ENCODE measurements at regions not wholly inside any gene's neighbourhood (a gene's known extent, or its start where the extent isn't known, plus 50 kb on each side); places are given as distances from the start of the nearest gene placed in this dataset.

DNA sequence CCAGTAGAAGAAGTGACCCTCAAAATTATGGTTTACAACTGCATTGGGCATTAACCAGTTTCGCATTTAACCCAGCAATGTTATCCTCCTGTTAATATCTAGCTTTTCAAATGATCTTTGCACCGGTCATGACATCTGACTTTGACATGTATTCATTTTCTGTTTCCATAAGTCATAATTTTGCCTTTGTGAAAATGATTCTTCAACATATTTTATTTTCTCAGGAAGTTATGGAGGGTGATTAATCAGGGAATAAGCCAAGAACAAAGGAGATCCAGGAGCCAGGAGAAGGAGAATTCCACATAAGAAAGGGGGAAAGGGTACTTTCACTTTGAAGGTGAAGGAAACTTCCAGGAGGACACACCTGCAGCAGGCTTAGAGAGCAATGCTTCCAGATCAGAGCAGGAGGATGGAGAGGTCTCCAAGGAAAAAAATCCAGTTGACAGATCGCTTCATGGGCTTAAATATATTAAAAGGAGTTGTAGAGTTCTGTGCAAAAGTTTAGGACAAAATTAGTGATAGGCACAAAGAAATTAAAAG is 92.1 kb upstream of the FAM3C start:
- DNase-seq = no peak

DNA sequence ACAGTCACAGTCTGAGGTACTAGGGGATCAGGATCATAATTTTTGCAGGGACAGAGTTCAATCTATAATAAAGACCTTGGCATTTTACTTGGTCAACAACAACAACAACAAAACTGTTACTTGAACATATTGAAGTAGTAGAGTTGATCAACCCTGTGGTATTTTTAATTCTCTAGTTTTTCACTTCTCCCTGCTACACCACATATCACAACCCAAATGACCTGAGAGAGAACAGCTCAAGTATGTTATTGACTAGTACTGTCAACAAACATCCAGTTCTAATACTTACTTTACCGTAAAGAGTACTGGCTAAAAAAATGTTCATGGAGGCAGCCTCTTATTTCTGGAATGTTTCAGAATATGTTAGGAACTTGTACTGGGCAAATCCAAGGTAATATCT is 90.5 kb upstream of the FAM3C start:
- no peak for DNase-seq

GRCh38 chr7:121485467-121486243 is 89.5 kb upstream of the FAM3C start:
- no peak for DNase-seq

GRCh38 chr7:121484089-121484763 is 88.1 kb upstream of the FAM3C start:
- DNase-seq = no peak

GRCh38 chr7:121480566-121481335 is 84.6 kb upstream of the FAM3C start:
- no peak for DNase-seq

DNA sequence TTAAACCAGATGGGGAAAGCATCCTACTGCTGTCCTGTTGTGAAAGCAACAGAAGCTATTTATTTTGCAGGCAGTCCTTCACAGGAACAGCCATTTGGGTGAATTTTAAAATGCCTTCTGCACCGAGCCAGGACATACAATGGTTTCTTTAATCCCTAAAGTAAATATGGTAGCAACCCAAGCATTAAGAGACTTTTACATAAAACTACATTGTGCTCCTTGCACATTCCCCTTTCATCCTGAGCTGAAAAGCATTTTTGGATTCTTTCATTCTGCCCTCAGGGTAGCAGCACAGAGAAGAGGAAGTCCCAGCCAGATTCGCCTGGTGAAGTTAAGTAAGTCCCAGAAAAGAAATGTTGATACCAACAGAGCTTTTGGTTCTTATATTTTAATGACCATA is 84.0 kb upstream of the FAM3C start:
- DNase-seq = no peak

DNA sequence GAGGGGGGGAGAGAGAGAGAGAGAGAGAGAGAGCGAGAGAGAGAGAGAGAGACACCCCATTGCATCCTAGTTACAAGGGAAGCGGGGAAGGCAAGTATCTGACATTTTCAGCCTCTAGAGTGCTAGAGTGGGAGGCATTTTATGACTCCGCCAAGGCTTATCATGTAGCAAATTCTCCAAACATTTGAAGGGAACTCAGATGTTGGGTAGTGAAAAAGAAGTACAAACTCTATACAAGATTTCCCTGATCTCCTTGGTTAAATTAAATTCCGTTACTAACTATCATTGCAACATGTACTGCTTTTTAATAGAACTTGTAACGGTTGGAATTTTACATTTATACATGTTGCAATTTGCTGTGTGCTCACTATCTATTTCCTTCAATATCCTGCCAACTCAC is 83.4 kb upstream of the FAM3C start:
- DNase-seq = no peak

GRCh38 chr7:121475806-121476205 is 79.7 kb upstream of the FAM3C start:
- DNase-seq = no peak

DNA sequence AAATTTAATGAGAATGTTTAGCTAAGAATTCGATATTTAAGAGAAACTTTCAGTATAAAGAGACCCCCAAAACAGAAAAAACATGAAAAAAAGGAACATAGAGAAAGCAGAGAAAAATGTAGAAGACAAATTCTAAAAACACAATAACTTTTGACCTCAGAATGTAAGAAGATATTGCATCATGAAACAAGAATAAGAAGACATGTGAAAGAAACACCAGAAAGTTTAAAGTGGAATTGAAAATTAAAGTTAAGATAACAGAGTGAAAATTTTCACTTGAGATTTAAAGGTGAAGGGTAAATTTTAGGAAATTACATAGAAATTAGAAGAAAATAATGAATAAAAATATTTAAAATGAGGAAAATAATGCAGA is 78.2 kb upstream of the FAM3C start:
- no peak for DNase-seq

DNA sequence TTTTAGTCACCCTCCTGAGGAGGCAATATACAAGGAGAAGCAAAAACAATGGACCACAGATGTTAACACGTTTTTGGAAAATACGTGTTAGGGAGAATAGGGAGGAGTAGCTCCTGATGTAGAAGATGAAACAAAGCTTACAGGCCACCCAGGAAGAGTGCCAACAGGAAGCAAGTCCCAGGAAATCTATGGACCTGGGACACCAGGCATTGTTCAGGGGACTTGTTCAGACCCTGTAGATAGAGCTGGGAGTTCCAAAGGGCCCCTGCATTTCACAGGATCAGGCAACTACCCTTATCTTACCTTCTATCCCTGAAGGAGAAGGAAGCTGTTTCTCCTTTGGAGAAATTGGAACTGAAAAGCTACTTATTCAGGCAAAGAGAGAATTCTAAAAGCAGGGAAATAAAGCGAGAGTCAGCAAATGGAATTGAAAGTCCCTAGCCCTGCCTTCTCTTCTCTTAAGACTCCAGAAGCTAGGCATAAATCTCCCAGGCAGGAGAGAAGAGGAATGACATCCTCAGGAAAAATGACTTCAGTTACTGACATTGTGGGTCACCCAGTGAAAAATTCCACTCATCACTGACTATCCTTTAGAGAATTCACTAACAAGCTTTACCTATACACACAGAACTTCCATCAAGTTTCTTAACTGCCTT is 77.7 kb upstream of the FAM3C start:
- no peak for DNase-seq

- no peak for DNase-seq
These were observed 70.3 kb upstream of the FAM3C start for GRCh38 chr7:121466455-121466854.

DNA sequence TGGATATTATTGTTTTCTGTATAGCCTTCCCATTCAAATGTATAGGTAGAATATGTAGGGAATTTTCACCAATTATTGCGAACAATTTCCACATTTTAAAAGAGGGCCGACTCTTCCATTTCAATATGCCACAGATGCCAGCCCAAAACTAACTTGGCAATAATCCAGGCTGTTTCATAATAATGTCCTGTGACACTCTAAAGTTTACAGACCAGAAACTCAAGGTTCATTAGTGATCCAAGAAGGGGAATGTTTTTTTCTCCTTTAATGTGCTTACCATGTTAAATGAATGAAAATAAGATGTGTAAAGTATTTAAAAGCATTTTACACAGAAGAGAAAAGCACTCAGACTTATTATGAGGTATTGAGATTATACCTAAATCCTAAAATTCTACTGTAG is 63.0 kb upstream of the FAM3C start:
- DNase-seq = no peak

DNA sequence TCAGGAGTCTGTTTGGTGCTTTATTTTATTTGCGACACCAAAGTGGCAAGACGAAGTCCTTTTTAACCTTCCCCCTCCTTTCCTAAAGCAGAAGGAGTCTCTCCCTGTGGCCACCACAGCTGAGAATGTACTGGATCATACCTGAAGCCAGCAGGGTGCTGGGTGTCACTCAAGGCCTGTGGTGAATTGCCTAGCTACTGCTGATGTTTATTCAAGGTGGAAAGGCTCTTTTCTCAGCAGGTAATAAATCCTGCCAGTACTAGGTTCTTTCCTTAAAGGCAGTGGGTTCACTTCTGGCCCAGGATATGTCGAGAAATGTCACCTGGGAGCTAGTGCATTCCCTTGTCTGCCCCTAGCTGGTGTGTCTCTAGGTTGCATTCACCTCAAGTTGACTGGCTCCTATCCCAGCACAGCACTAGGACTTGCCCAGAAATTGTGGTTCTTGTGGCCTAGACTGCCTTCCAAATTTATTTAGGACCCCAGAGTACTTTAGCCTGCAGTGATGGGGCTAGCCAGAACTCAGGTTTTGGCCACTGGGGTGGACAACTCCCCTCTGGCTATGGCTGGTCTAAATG is 60.8 kb upstream of the FAM3C start:
- DNase-seq = no peak

DNA sequence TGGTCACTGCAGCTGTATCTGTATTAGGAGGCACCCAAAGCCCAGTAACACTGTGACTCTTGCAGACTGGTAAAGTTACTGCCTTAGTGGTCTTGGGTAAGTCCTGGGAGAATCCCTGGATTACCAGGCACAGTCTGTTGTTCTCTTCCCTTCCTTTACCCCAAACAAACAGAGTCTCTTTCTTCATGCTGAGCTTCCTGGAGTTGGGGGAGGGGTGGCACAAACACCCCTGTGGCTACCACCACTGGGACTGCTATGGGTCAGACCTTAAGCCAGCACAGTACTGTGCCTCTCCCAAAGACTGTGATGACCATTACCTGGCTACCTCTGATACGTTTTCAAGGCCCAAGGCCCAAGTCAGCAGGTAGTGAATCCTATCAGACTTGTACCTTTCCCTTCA is 59.9 kb upstream of the FAM3C start:
- no peak for DNase-seq

DNA sequence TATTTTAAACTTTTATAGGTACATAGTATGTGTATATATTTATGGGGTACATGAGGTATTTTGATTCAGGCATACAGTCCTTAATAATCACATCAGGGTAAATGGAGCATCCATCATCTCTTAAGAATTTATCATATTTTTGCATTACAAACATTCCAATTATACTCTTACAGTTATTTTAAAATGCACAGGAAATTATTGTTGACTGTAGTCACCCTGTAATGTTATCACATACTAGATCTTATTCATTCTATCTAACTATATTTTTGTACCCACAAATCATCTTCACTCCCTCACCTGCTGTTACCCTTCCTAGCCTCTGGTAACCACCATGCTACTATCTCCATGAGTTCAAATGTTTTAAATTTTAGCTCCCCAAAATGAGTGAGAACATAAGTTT is 56.3 kb upstream of the FAM3C start:
- no peak for DNase-seq

- no peak for DNase-seq
These were observed 55.4 kb upstream of the FAM3C start for GRCh38 chr7:121451367-121452094.

GRCh38 chr7:121450631-121451198 is 54.6 kb upstream of the FAM3C start:
- DNase-seq = no peak

- DNase-seq = no peak
These were observed 53.7 kb upstream of the FAM3C start for GRCh38 chr7:121449735-121450240.

DNA sequence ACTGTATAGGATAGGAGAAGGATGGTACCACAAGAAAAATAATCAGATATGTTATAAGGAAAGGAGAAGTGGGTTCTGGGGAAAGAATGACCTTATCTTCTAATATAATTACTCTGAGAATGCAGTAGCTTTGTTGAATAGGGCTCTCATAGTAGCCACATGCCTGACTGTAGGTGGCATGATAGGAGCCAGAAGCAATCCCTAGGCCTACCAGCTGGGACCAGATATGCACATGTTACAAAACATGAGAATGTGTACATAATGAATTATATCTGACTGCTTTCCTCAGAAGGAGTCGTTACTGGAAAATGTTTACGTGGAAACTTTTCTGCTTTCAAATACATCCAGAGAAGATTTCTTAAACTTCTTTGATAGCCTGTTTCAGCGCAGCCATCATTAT is 53.2 kb upstream of the FAM3C start:
- DNase-seq = no peak

- DNase-seq = no peak
These were observed 52.3 kb upstream of the FAM3C start for GRCh38 chr7:121448429-121448828.

DNA sequence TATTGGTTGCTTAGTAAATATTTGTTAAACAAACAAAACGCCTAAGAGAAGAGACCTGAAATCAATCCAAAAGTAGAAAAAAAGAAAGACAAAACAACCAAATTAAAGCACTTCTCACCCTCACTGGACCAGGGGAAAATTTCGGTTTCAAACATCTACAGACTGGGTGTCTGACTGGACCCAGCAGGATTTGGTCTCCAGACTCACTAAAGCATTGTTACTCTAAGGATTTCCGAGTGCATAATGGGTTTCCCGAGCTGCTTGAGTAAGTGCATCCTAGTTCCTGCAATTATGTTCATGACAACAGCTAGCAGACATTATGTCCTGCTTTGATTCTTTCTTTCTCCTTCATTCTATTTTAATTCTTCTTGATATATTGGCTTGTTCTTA is 51.8 kb upstream of the FAM3C start:
- DNase-seq = no peak

All from retina (tissue), 1 donor.